Lung (tissue), 11 donors: ENCODE measurements at regions not wholly inside any gene's neighbourhood (a gene's known extent, or its start where the extent isn't known, plus 50 kb on each side); places are given as distances from the start of the nearest gene placed in this dataset.

Experiments
- ATAC-seq: fragments of 200-7000 bp; cut with Tn5 transposase; one replicate; pipeline ENCODE4 v1.9.1; 2020; ENCODE audit warnings: moderate number of reproducible peaks; ENCODE audit not compliant: insufficient read depth, low FRiP score
- DNase-seq, 3 donors: peaks; one replicate each; pipeline ENCODE4 v3.0.0-alpha.2; 2013 to 2017
- H3K27ac ChIP-seq, 2 donors: one replicate each; pipeline ENCODE4 v1.5.1; 2013; ENCODE audit warnings: mild to moderate bottlenecking in 2 of 2, moderate library complexity in 2 of 2, control low read depth in 1 of 2, inconsistent platforms in 1 of 2, low read depth in 1 of 2, low read length in 1 of 2
- H3K27me3 ChIP-seq, 3 donors: one replicate each; pipeline ENCODE4 v1.5.1; 2013; ENCODE audit warnings: low read length in 2 of 3; ENCODE audit not compliant: control insufficient read depth in 3 of 3, insufficient read depth in 3 of 3
- H3K36me3 ChIP-seq, 4 donors: one replicate each; pipeline ENCODE4 v1.5.1; 2013; ENCODE audit warnings: low read length in 4 of 4, mild to moderate bottlenecking in 1 of 4, moderate library complexity in 1 of 4; ENCODE audit not compliant: control insufficient read depth in 4 of 4, insufficient read depth in 4 of 4
- H3K4me1 ChIP-seq, 5 donors: one replicate each; pipeline ENCODE4 v1.5.1; 2013; ENCODE audit warnings: low read length in 5 of 5, mild to moderate bottlenecking in 2 of 5, moderate library complexity in 1 of 5; ENCODE audit not compliant: control insufficient read depth in 5 of 5, insufficient read depth in 5 of 5
- H3K4me3 ChIP-seq: one replicate; pipeline ENCODE4 v1.5.1; 2013; ENCODE audit warnings: mild to moderate bottlenecking, control low read depth, moderate library complexity
- H3K9ac ChIP-seq, 2 donors: one replicate each; pipeline ENCODE4 v1.5.1; 2013; ENCODE audit warnings: low read length in 2 of 2, control low read depth in 1 of 2; ENCODE audit not compliant: insufficient read depth in 1 of 2
- H3K9me3 ChIP-seq, 4 donors: one replicate each; pipeline ENCODE4 v1.5.1; 2013; ENCODE audit warnings: low read length in 3 of 4, mild to moderate bottlenecking in 1 of 4, moderate library complexity in 1 of 4; ENCODE audit not compliant: control insufficient read depth in 4 of 4, insufficient read depth in 3 of 4
- WGBS, 2 donors: extraction: QIAGEN DNeasy Blood & Tissue Kit; methylation state at CpG; one replicate each; pipeline ENCODE4 v1.1.7; 2013; 5-methylcytosine and 5-hydroxymethylcytosine counted together
- TF ChIP-seq, protein P1 (sequence below): IDR thresholded peaks from 2 replicates; pipeline ENCODE4 v1.5.1; 2012; ENCODE audit warnings: mild to moderate bottlenecking; ENCODE audit errors: control extremely low read depth, extremely low read depth
- donor health status: control.
- donor health status: control.
- donor health status: Bipolar disorder and iron deficiency.
- donor health status: healthy.
- donor health status: DM: yes; HTN: yes; CAD: no.

DNA sequence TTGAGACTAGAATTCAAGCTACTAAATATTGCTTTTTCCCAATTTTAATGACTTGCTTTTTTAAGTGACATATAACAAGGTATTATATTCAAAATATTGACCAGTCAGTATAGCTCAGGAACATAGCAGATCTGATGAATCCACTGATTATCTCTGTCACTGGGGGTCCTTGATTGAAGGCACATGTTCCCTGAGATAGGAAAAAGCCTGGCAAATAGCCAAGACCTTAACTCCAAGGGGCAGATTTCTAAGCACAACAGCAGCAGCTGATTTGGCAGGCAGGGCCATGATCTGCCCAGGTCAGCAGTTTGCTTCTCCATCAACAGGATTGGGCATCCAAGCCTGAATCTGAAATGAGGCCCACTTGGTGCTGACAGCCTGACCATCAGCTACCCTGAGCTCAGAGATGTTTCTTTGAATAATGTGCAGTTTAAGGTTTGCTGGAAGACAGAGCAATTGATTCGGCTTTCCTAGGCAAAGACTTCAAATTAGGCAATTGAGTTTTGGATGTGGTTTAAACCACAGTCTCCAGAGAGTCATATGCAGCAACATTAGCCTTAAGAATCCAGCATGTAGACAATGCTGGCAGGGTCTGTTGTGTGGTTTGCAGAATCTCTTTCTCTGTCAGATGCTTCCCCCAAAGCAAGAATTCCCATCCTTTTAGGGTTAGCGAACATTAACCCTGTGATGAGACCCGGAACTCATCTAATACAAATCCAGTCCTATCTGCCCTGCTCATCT is 352.6 kb downstream of the ADRA2A start:
- no peaks in the 10 kb centered on the region for H3K27me3 ChIP-seq
- H3K4me1 ChIP-seq, result no peaks in the 10 kb centered on the region
- H3K36me3 ChIP-seq, result no peaks in the 10 kb centered on the region
- no peak for ATAC-seq
- TF ChIP-seq, protein P1, sequence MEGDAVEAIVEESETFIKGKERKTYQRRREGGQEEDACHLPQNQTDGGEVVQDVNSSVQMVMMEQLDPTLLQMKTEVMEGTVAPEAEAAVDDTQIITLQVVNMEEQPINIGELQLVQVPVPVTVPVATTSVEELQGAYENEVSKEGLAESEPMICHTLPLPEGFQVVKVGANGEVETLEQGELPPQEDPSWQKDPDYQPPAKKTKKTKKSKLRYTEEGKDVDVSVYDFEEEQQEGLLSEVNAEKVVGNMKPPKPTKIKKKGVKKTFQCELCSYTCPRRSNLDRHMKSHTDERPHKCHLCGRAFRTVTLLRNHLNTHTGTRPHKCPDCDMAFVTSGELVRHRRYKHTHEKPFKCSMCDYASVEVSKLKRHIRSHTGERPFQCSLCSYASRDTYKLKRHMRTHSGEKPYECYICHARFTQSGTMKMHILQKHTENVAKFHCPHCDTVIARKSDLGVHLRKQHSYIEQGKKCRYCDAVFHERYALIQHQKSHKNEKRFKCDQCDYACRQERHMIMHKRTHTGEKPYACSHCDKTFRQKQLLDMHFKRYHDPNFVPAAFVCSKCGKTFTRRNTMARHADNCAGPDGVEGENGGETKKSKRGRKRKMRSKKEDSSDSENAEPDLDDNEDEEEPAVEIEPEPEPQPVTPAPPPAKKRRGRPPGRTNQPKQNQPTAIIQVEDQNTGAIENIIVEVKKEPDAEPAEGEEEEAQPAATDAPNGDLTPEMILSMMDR, result no peak
- no peak overlapping the region for H3K4me3 ChIP-seq
- WGBS, 2 donors, result 90% methylated on average over 3 of the region's 3 CpGs
- H3K27ac ChIP-seq, result no peak overlapping the region
- no peaks in the 10 kb centered on the region for H3K9me3 ChIP-seq
- H3K9ac ChIP-seq, result no peak overlapping the region
- no peak for DNase-seq

GRCh38 chr10:111430070-111430469 is 353.2 kb downstream of the ADRA2A start:
- Histone ChIP-seq H3K27me3 (no peaks in the 10 kb centered on the region), H3K4me1 (no peaks in the 10 kb centered on the region), H3K36me3 (no peaks in the 10 kb centered on the region), H3K9ac (no peak overlapping the region), H3K4me3 (no peak overlapping the region), H3K9me3 (no peaks in the 10 kb centered on the region), H3K27ac (no peak overlapping the region)
- peak in 1 of 3 donors; percentile 1 for DNase-seq
- no peak for ATAC-seq
- TF ChIP-seq, protein P1, result no peak
- WGBS, 2 donors, result 70 to 94% methylated on average over 1 of the region's 1 CpG

DNA sequence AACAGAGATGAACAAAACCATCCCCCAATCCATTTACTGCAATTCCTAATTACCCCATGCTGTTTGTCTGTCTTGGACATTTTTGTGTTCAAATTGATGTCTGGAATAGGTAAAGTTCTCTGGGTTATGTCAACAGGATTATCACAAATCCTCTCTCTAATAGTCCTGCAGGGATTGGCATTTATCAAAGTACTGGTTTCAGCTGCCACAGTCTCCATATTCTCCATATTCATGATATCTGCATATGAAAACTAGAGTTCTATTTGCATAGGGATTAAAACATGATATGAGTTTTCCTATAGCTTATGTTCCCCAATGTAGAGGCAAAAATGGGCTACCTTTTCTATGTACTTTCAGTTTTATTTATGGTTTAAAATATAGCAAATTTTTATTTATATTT is 355.8 kb downstream of the ADRA2A start:
- TF ChIP-seq, protein P1, result no peak
- Histone ChIP-seq H3K36me3 (no peaks in the 10 kb centered on the region), H3K9me3 (no peaks in the 10 kb centered on the region), H3K4me3 (no peak overlapping the region), H3K27me3 (no peaks in the 10 kb centered on the region), H3K4me1 (no peaks in the 10 kb centered on the region), H3K9ac (no peak overlapping the region), H3K27ac (no peak overlapping the region)
- no peak for ATAC-seq
- no peak for DNase-seq

GRCh38 chr10:111435871-111436270 is 359.0 kb downstream of the ADRA2A start:
- TF ChIP-seq, protein P1, result no peak
- H3K9ac ChIP-seq, result no peak overlapping the region
- 74 to 86% methylated on average over 1 of the region's 1 CpG for WGBS, 2 donors
- no peaks in the 10 kb centered on the region for H3K9me3 ChIP-seq
- H3K27me3 ChIP-seq, result no peaks in the 10 kb centered on the region
- DNase-seq (no peak), ATAC-seq (no peak)
- H3K4me3 ChIP-seq, result no peak overlapping the region
- no peak overlapping the region for H3K27ac ChIP-seq
- no peaks in the 10 kb centered on the region for H3K4me1 ChIP-seq
- no peaks in the 10 kb centered on the region for H3K36me3 ChIP-seq
